ENCODE measurements at regions not wholly inside any gene's neighbourhood (a gene's known extent, or its start where the extent isn't known, plus 50 kb on each side); places are given as distances from the start of the nearest gene placed in this dataset.

GRCh38 chr2:18435426-18436037 is 124.9 kb downstream of the RDH14 start:
- peak overlapping the region; percentile 29; the same call in 1 of the 2 replicates for H3K4ac ChIP-seq (ENCODE audit: low read depth, low read length)
- H4K91ac ChIP-seq (ENCODE audit: insufficient read depth, low read depth, low read length): peak overlapping the region; percentile 0; the same call in 1 of the 2 replicates
- H3K79me1 ChIP-seq (ENCODE audit: low read depth in 1 of 2, low read length in 2 of 2): no peaks in the 10 kb centered on the region
- H3K36me3 ChIP-seq (ENCODE audit: control insufficient read depth, insufficient read depth, low read length): no peaks in the 10 kb centered on the region
- no peak overlapping the region for H3K9ac ChIP-seq (ENCODE audit: low read depth, low read length)
- no peak overlapping the region for H3K4me2 ChIP-seq (ENCODE audit: low read depth, low read length)
- H3K4me3 ChIP-seq (ENCODE audit: insufficient read depth, low read depth, low read length): no peak overlapping the region
- peak overlapping the region; percentile 24; the same call in 1 of the 3 replicates for H2BK15ac ChIP-seq (ENCODE audit: low read depth, low read length)
- no peak overlapping the region for H3K56ac ChIP-seq (ENCODE audit: extremely low read depth, insufficient read depth, low read length)
- peak overlapping the region; percentile 24 for H2BK5ac ChIP-seq (ENCODE audit: low read depth, low read length, poor library complexity, severe bottlenecking)
- POLR2A ChIA-PET (ENCODE audit: unreplicated experiment): no interaction called here
- intact Hi-C loops (cut with micrococcal nuclease) (loop anchor here (1.0 to 10.0 kb wide), 7 partner anchors 48 to 1427 kb away; no protein-coding TSS in a partner anchor), dilution Hi-C loops (cut with HindIII; ENCODE audit: low sequenced_read_pairs, unreplicated experiment) (no loop called here), in situ Hi-C loops (cut with MboI; ENCODE audit: low sequenced_read_pairs) (loop anchor here (10.0 kb wide), 3 partner anchors 309 to 1419 kb away; no protein-coding TSS in a partner anchor)
- 0 out of 2 replicates have a peak overlapping the region, but pooled peaks have one; percentile 53 for H2BK20ac ChIP-seq (ENCODE audit: low read depth, low read length)
- no peak overlapping the region for H2AK9ac ChIP-seq (replicated peaks; ENCODE audit: low read depth, low read length, poor library complexity)
- no peak overlapping the region for H2AFZ ChIP-seq (replicated peaks; ENCODE audit: low read length, poor library complexity)
- CTCF ChIA-PET: interaction anchor here (0.6 to 1.6 kb wide), 3 partner anchors 11 to 547 kb away, joined by 3 to 4 read pairs (median 4); no protein-coding TSS in a partner anchor
- no peak overlapping the region for H3K27ac ChIP-seq (ENCODE audit: insufficient read depth, low read length)
- peak overlapping the region in 1 of 2 experiments; percentile 14; a peak in 1 of 4 replicates for H4K8ac ChIP-seq (ENCODE audit: low read depth in 2 of 2, low read length in 2 of 2)
- H3K27me3 ChIP-seq (ENCODE audit: control insufficient read depth, insufficient read depth, low read length): no peaks in the 10 kb centered on the region
- 25% methylated on average over 1 of the region's 2 CpGs; no CpG with 5 or more reads in 1 of the 2 experiments for WGBS, 2 experiments (ENCODE audit: extremely low coverage in 2 of 2, insufficient read length in 1 of 2)
- H3K23ac ChIP-seq (ENCODE audit: low read depth, low read length): no peak overlapping the region
- 0 out of 2 replicates have a peak overlapping the region, but pooled peaks have one; percentile 30 for H3K14ac ChIP-seq (replicated peaks; ENCODE audit: low read depth, low read length)
- TF ChIP-seq SMC3 (IDR thresholded peaks at IDR 0.05; ENCODE audit: low read depth, low read length): peak; percentile 66
- TF ChIP-seq, protein P1, sequence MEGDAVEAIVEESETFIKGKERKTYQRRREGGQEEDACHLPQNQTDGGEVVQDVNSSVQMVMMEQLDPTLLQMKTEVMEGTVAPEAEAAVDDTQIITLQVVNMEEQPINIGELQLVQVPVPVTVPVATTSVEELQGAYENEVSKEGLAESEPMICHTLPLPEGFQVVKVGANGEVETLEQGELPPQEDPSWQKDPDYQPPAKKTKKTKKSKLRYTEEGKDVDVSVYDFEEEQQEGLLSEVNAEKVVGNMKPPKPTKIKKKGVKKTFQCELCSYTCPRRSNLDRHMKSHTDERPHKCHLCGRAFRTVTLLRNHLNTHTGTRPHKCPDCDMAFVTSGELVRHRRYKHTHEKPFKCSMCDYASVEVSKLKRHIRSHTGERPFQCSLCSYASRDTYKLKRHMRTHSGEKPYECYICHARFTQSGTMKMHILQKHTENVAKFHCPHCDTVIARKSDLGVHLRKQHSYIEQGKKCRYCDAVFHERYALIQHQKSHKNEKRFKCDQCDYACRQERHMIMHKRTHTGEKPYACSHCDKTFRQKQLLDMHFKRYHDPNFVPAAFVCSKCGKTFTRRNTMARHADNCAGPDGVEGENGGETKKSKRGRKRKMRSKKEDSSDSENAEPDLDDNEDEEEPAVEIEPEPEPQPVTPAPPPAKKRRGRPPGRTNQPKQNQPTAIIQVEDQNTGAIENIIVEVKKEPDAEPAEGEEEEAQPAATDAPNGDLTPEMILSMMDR (conservative IDR thresholded peaks at IDR 0.05; ENCODE audit: low read depth, low read length): peak; percentile 75
- peak; percentile 84 for TF ChIP-seq RAD21 (IDR thresholded peaks at IDR 0.05; ENCODE audit: low read length)
- TF ChIP-seq MXI1 (IDR thresholded peaks at IDR 0.05; ENCODE audit: borderline replicate concordance, low read depth, low read length): no peak
- TF ChIP-seq, protein P2, sequence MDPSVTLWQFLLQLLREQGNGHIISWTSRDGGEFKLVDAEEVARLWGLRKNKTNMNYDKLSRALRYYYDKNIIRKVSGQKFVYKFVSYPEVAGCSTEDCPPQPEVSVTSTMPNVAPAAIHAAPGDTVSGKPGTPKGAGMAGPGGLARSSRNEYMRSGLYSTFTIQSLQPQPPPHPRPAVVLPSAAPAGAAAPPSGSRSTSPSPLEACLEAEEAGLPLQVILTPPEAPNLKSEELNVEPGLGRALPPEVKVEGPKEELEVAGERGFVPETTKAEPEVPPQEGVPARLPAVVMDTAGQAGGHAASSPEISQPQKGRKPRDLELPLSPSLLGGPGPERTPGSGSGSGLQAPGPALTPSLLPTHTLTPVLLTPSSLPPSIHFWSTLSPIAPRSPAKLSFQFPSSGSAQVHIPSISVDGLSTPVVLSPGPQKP (IDR thresholded peaks at IDR 0.05; ENCODE audit: borderline replicate concordance, low read depth, low read length): no peak
- 0 out of 2 replicates have a peak, but pooled peaks have one; percentile 28 for TF ChIP-seq POLR2A (IDR thresholded peaks at IDR 0.05; ENCODE audit: low read depth, low read length)
- no peak overlapping the region for H3K18ac ChIP-seq (ENCODE audit: low read depth, low read length)
- peak overlapping the region; percentile 49; the same call in 1 of the 2 replicates for H4K5ac ChIP-seq (ENCODE audit: low read depth, low read length)
- no peak overlapping the region for H2AK5ac ChIP-seq (ENCODE audit: low read depth, low read length)
- H2BK120ac ChIP-seq (ENCODE audit: low read depth, low read length): peak overlapping the region; percentile 78; the same call in 1 of the 2 replicates
- H3K4me1 ChIP-seq (ENCODE audit: control insufficient read depth, insufficient read depth, low read length): peaks cover 12% of the 10 kb centered on the region
- H3K9me1 ChIP-seq (ENCODE audit: insufficient read depth, low read length): peaks cover 3% of the 10 kb centered on the region; the same call in 1 of the 2 replicates
- H3K9me3 ChIP-seq (ENCODE audit: control insufficient read depth, insufficient read depth, low read length): no peaks in the 10 kb centered on the region
- BruUV-seq (replicated peaks): no TSS peak
- ATAC-seq (ENCODE audit: low read depth): peak; percentile 57
- no peaks in the 10 kb centered on the region for H4K20me1 ChIP-seq (ENCODE audit: insufficient read depth, low read length)
- peak; percentile 79 for DNase-seq

All from IMR-90 (cell line).